ENCODE measurements at regions not wholly inside any gene's neighbourhood (a gene's known extent, or its start where the extent isn't known, plus 50 kb on each side); places are given as distances from the start of the nearest gene placed in this dataset.

DNA sequence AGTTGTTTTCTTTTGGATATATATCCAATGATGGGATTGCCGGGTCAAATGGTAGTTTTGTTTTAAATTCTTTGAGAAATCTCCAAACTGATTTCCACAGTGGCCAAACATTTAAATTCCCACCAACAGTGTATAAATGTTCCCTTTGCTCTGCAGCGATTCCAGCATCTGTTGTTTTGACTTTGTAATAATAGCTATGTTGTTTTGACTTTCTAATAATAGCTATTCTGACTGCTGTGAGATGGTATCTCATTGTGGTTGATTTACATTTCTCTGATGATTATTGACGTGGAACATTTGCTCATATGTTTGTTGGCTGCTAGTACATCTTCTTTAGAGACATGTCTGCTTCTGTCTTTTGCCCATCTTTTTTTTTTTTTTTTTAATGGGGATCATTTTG lies 332.2 kb upstream of the GBE1 start:
- TF ChIP-seq, protein P1, sequence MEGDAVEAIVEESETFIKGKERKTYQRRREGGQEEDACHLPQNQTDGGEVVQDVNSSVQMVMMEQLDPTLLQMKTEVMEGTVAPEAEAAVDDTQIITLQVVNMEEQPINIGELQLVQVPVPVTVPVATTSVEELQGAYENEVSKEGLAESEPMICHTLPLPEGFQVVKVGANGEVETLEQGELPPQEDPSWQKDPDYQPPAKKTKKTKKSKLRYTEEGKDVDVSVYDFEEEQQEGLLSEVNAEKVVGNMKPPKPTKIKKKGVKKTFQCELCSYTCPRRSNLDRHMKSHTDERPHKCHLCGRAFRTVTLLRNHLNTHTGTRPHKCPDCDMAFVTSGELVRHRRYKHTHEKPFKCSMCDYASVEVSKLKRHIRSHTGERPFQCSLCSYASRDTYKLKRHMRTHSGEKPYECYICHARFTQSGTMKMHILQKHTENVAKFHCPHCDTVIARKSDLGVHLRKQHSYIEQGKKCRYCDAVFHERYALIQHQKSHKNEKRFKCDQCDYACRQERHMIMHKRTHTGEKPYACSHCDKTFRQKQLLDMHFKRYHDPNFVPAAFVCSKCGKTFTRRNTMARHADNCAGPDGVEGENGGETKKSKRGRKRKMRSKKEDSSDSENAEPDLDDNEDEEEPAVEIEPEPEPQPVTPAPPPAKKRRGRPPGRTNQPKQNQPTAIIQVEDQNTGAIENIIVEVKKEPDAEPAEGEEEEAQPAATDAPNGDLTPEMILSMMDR (IDR thresholded peaks at IDR 0.05) = no peak
- intact Hi-C loops (cut with DNase I) = no loop called here
- no peak overlapping the region for H3K4me3 ChIP-seq

GRCh38 chr3:82088749-82089148 lies 327.3 kb upstream of the GBE1 start:
- Histone ChIP-seq H3K36me3 (no peaks in the 10 kb centered on the region), H3K27me3 (no peaks in the 10 kb centered on the region), H3K4me3 (no peak overlapping the region), H3K9me3 (peaks cover 0 to 3% of the 10 kb centered on the region in 2 donors), H3K4me1 (no peaks in the 10 kb centered on the region), H3K27ac (no peak overlapping the region)
- intact Hi-C loops (cut with DNase I) = no loop called here
- ATAC-seq = no peak
- TF ChIP-seq, protein P1 (IDR thresholded peaks at IDR 0.05) = no peak
- DNase-seq = no peak

More for the DNA sequence above, 332.2 kb upstream of the GBE1 start:
- no peak for ATAC-seq
- Histone ChIP-seq H3K27ac (no peak overlapping the region), H3K27me3 (no peaks in the 10 kb centered on the region), H3K9me3 (peaks cover 0 to 3% of the 10 kb centered on the region in 2 donors), H3K36me3 (no peaks in the 10 kb centered on the region), H3K4me1 (no peaks in the 10 kb centered on the region)
- no peak for DNase-seq

DNA sequence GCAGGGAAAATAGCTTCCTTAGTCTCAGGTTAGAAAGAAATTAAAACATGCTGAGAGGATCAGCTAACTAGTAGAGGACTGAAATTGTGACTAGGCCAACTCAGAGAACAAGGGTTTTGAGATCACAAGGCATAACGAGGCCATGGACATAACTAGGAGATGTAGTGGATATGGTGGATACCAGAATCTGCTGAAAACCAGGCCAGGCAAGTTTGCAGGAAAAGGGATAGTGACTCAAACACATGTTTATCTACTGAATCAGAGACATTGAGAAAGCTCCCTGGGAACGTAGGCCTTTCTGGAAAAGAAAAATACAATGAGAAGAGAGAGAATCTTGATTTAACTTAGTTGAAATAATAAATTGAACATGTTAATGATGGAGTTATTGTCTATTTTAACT lies 326.5 kb upstream of the GBE1 start:
- H3K4me1 ChIP-seq = no peaks in the 10 kb centered on the region
- ATAC-seq (no peak), DNase-seq (no peak)
- no peaks in the 10 kb centered on the region for H3K36me3 ChIP-seq
- TF ChIP-seq, protein P1 (IDR thresholded peaks at IDR 0.05) = no peak
- intact Hi-C loops (cut with DNase I) = no loop called here
- H3K4me3 ChIP-seq = no peak overlapping the region
- H3K27ac ChIP-seq = no peak overlapping the region
- H3K9me3 ChIP-seq = no peaks in the 10 kb centered on the region
- H3K27me3 ChIP-seq = no peaks in the 10 kb centered on the region

DNA sequence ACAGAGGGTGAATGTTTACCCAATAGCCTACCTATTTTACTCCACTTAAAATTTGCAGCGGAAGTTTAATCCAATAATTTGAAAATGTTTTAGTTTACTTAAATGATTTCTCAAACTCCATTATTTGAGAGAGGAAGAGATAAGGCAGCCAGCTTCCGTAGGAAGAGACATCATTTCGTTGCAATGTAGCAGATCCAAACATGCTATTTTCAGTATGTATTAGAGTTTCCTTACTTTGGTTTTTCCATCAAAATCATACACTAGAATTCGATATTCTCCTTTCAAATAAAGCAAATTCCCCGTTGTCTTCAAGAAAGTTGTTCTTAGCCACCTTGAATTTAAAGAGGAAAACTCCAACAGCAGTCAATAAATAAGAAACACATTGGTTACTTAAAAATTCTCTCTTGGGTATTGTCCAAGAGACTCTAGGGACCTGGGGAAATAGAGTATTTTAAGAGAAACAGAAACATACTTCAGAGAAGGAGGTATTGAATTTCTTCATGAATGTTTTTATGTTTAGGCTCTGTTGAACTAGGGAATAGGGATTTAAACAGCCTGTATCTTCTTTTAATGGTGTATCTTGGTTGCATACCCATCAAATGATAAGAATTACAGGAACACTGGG lies 324.5 kb upstream of the GBE1 start:
- no peaks in the 10 kb centered on the region for H3K9me3 ChIP-seq
- H3K4me1 ChIP-seq = no peaks in the 10 kb centered on the region
- H3K27me3 ChIP-seq = no peaks in the 10 kb centered on the region
- intact Hi-C loops (cut with DNase I) = no loop called here
- no peaks in the 10 kb centered on the region for H3K36me3 ChIP-seq
- ATAC-seq = no peak
- no peak for DNase-seq
- peak overlapping the region in 1 of 2 donors; percentile 26 for H3K27ac ChIP-seq
- H3K4me3 ChIP-seq = no peak overlapping the region
- TF ChIP-seq, protein P1 (IDR thresholded peaks at IDR 0.05) = no peak

DNA sequence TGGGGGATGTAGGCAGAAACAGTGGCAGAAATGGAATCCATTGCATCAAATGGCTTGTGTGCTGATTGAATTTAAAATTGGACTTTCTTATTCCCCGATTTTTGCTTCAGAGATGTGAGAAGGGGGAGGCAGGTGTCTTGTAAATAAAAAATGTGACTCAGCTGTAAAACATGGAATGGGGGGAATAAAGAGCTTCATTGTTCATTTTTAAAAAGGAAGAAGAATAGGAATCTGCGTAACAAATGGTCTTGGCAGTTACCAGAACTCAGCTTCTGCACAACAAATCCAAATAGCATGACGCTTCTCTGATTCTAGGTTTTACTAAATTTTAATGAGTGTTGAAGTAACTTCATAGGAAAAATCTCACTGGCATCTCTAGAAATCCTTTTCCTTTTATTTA lies 323.9 kb upstream of the GBE1 start:
- intact Hi-C loops (cut with DNase I) = no loop called here
- no peak overlapping the region for H3K4me3 ChIP-seq
- no peaks in the 10 kb centered on the region for H3K4me1 ChIP-seq
- H3K27me3 ChIP-seq = no peaks in the 10 kb centered on the region
- DNase-seq (no peak), ATAC-seq (no peak)
- peak overlapping the region in 1 of 2 donors; percentile 26 for H3K27ac ChIP-seq
- no peaks in the 10 kb centered on the region for H3K9me3 ChIP-seq
- TF ChIP-seq, protein P1 (IDR thresholded peaks at IDR 0.05) = no peak
- H3K36me3 ChIP-seq = no peaks in the 10 kb centered on the region

Data from left lung (tissue), 4 donors.